Panc1 (cell line): ENCODE measurements at regions not wholly inside any gene's neighbourhood (a gene's known extent, or its start where the extent isn't known, plus 50 kb on each side); places are given as distances from the start of the nearest gene placed in this dataset.

Source experiments
- CTCF ChIP-seq: fragments of 450-650 bp; IDR thresholded peaks from 2 replicates; pipeline ENCODE4 v1.5.1; 2017; ENCODE audit warnings: mild to moderate bottlenecking
- POLR2AphosphoS5 ChIP-seq: IDR thresholded peaks from 2 replicates; pipeline ENCODE4 v1.6.1; 2012; ENCODE audit warnings: mild to moderate bottlenecking, low read depth, low read length, moderate library complexity
- REST ChIP-seq, 2 experiments: IDR thresholded peaks; 2 replicates each; pipeline ENCODE4 v1.6.1; 2011 to 2012; ENCODE audit warnings: low read depth in 2 of 2, control low read depth in 1 of 2, low read length in 1 of 2, mild to moderate bottlenecking in 1 of 2, moderate library complexity in 1 of 2; ENCODE audit not compliant: insufficient read depth in 1 of 2
- SIN3A ChIP-seq: IDR thresholded peaks from 2 replicates; pipeline ENCODE4 v1.6.1; 2012; ENCODE audit warnings: low read depth, mild to moderate bottlenecking, low read length, moderate library complexity, borderline replicate concordance; ENCODE audit not compliant: insufficient read depth

- TF ChIP-seq SIN3A (no peak), POLR2AphosphoS5 (no peak), CTCF (no peak), REST (IDR thresholded peaks at IDR 0.05; ENCODE audit: insufficient read depth in 1 of 2, low read depth in 2 of 2, low read length in 1 of 2) (no peak)
Measured at GRCh38 chr13:107832500-107833100, 382.7 kb downstream of the LIG4 start.
